ENCODE measurements at regions not wholly inside any gene's neighbourhood (a gene's known extent, or its start where the extent isn't known, plus 50 kb on each side); places are given as distances from the start of the nearest gene placed in this dataset.
"Not testable (repeated sequence)": the region's sequence is repeated elsewhere in the genome, so short reads cannot be mapped to it uniquely, and the experiment has no call there.

- DNase-seq, result no peak
Observed at GRCh38 chr2:173468266-173468793, 113.7 kb downstream of the CDCA7 start.

- DNase-seq, result no peak
Observed at GRCh38 chr2:173472112-173472511, 117.4 kb downstream of the CDCA7 start.

GRCh38 chr2:173483137-173483536 is 128.5 kb downstream of the CDCA7 start:
- DNase-seq, result no peak

- DNase-seq, result no peak
Observed at GRCh38 chr2:173488861-173489260, 134.2 kb downstream of the CDCA7 start.

- no peak for DNase-seq
Observed at GRCh38 chr2:173491418-173491817, 136.7 kb downstream of the CDCA7 start.

- DNase-seq, result no peak
Observed at GRCh38 chr2:173493874-173494273, 139.2 kb downstream of the CDCA7 start.

GRCh38 chr2:173496746-173497145 is 142.1 kb downstream of the CDCA7 start:
- DNase-seq, result no peak

GRCh38 chr2:173500953-173501352 is 146.3 kb downstream of the CDCA7 start:
- DNase-seq, result no peak

- no peak for DNase-seq
Observed at GRCh38 chr2:173502296-173502695, 147.6 kb downstream of the CDCA7 start.

GRCh38 chr2:173511357-173511756 is 156.7 kb downstream of the CDCA7 start:
- no peak for DNase-seq

- no peak for DNase-seq
Observed at GRCh38 chr2:173511942-173512341, 157.3 kb downstream of the CDCA7 start.

- DNase-seq, result no peak
Observed at GRCh38 chr2:173513107-173513727, 158.5 kb downstream of the CDCA7 start.

GRCh38 chr2:173520918-173521317 is 166.2 kb downstream of the CDCA7 start:
- no peak for DNase-seq

GRCh38 chr2:173521450-173522192 is 166.9 kb downstream of the CDCA7 start:
- DNase-seq, result no peak

- DNase-seq, result no peak
Observed at GRCh38 chr2:173523497-173523896, 168.8 kb downstream of the CDCA7 start.

- DNase-seq, result no peak
Observed at GRCh38 chr2:173524256-173524955, 169.7 kb downstream of the CDCA7 start.

- not testable (repeated sequence) for DNase-seq
Observed at GRCh38 chr2:173532732-173533531, 178.3 kb downstream of the CDCA7 start.

- no peak for DNase-seq
Observed at GRCh38 chr2:173537694-173538093, 183.0 kb downstream of the CDCA7 start.

- no peak for DNase-seq
Observed at GRCh38 chr2:173539615-173540014, 184.9 kb downstream of the CDCA7 start.

- DNase-seq, result no peak
Observed at GRCh38 chr2:173544641-173545363, 190.1 kb downstream of the CDCA7 start.

GRCh38 chr2:173545364-173545763 is 190.7 kb downstream of the CDCA7 start:
- DNase-seq, result no peak

GRCh38 chr2:173547499-173547898 is 192.8 kb downstream of the CDCA7 start:
- DNase-seq, result no peak
